Activated CD4-positive, alpha-beta T cell treated with anti-CD3 and anti-CD28 coated beads for 36 hours (primary cell): ENCODE measurements at regions not wholly inside any gene's neighbourhood (a gene's known extent, or its start where the extent isn't known, plus 50 kb on each side); places are given as distances from the start of the nearest gene placed in this dataset.

Experiments used
- ATAC-seq: fragments of 200-7000 bp; cut with Tn5 transposase; one replicate; pipeline ENCODE4 v1.10.0; 2021; ENCODE audit warnings: mild to moderate bottlenecking, moderate library complexity
- CTCF ChIA-PET: fragments of 350-600 bp; sonication (Branson Sonifier 250); formaldehyde crosslinking; loops from one replicate; lab custom pipeline; 2021; ENCODE audit warnings: antibody characterized with exemption; lab: Charles Lee
- POLR2A ChIA-PET: fragments of 350-600 bp; sonication (Branson Sonifier 250); formaldehyde crosslinking; loops from one replicate; lab custom pipeline; 2021; ENCODE audit warnings: antibody characterized with exemption, inconsistent platforms; lab: Charles Lee
- DNase-seq: peaks from one replicate; pipeline ENCODE4 v3.0.0-alpha.2; 2020
- H3K27ac Mint-ChIP-seq: one replicate; pipeline ENCODE4 v1.8.0; 2021; ENCODE audit warnings: mixed read lengths
- H3K27me3 Mint-ChIP-seq: one replicate; pipeline ENCODE4 v1.8.0; 2021; ENCODE audit warnings: mixed read lengths
- H3K36me3 Mint-ChIP-seq: one replicate; pipeline ENCODE4 v1.8.0; 2021; ENCODE audit warnings: low read depth, mixed read lengths
- H3K4me1 Mint-ChIP-seq: one replicate; pipeline ENCODE4 v1.8.0; 2021; ENCODE audit warnings: mixed read lengths
- H3K4me3 Mint-ChIP-seq: one replicate; pipeline ENCODE4 v1.8.0; 2021; ENCODE audit warnings: mild to moderate bottlenecking, moderate library complexity, mixed read lengths
- H3K9me3 Mint-ChIP-seq: one replicate; pipeline ENCODE4 v1.8.0; 2021; ENCODE audit warnings: low read depth, mixed read lengths
- intact Hi-C, 2 experiments: fragments of 100-400 bp; cut with DNase I in 1 of 2; cut with micrococcal nuclease in 1 of 2; formaldehyde crosslinking; loops; one replicate each; pipeline versions ENCODE4 v1.14.2 to v1.15.1; 2022 to 2024; cut with DNase I, micrococcal nuclease

- no peaks in the 10 kb centered on the region for H3K4me1 Mint-ChIP-seq
- no peak overlapping the region for H3K4me3 Mint-ChIP-seq
- intact Hi-C loops, result no loop called here
- POLR2A ChIA-PET, result no interaction called here
- no peaks in the 10 kb centered on the region for H3K27me3 Mint-ChIP-seq
- no peaks in the 10 kb centered on the region for H3K36me3 Mint-ChIP-seq
- H3K27ac Mint-ChIP-seq, result no peak overlapping the region
- no peak for ATAC-seq
- DNase-seq, result no peak
- CTCF ChIA-PET, result interaction anchor here (0.6 kb wide), 1 partner anchor 79 kb away, joined by 3 read pairs; no protein-coding TSS in a partner anchor
- peaks cover 7% of the 10 kb centered on the region for H3K9me3 Mint-ChIP-seq
Measured at GRCh38 chr18:72601481-72601880, 57.3 kb upstream of the CBLN2 start.
